Pancreas (tissue), 10 donors: ENCODE measurements at regions not wholly inside any gene's neighbourhood (a gene's known extent, or its start where the extent isn't known, plus 50 kb on each side); places are given as distances from the start of the nearest gene placed in this dataset.
"Not testable (repeated sequence)": the region's sequence is repeated elsewhere in the genome, so short reads cannot be mapped to it uniquely, and the experiment has no call there.

Experiments used
- ATAC-seq, 4 donors: fragments of 200-7000 bp; cut with Tn5 transposase; one replicate each; pipeline versions ENCODE4 v1.8.0 to v1.9.1; 2020; ENCODE audit warnings: mild to moderate bottlenecking in 4 of 4, moderate library complexity in 4 of 4
- DNase-seq, 6 donors: peaks; one replicate each; pipeline ENCODE4 v3.0.0-alpha.2; 2020
- FAIRE-seq: peaks from 2 replicates; lab custom pipeline; 2012; peaks lifted over from hg19 to GRCh38; lab: Jason Lieb, UNC
- H3K27ac ChIP-seq, 4 donors: fragments of 200-600 bp; sonication (generic); 1 replicate in 3 of 4; 2 replicates in 1 of 4; pipeline versions ENCODE4 v1.5.0 to v1.8.0; 2020
- H3K27me3 ChIP-seq, 4 donors: fragments of 200-600 bp; one replicate each; pipeline ENCODE4 v1.8.0; 2021
- H3K36me3 ChIP-seq, 3 donors: fragments of 200-600 bp; sonication (generic) in 1 of 3; one replicate each; pipeline versions ENCODE4 v1.5.0 to v1.8.0; 2020 to 2021
- H3K4me1 ChIP-seq, 3 donors: fragments of 200-600 bp; one replicate each; pipeline ENCODE4 v1.8.0; 2021
- H3K4me3 ChIP-seq, 4 donors: fragments of 200-600 bp; sonication (generic) in 2 of 4; one replicate each; pipeline versions ENCODE4 v1.5.0 to v1.8.0; 2020 to 2021
- H3K9me3 ChIP-seq, 4 donors: fragments of 200-600 bp; one replicate each; pipeline ENCODE4 v1.8.0; 2021
- WGBS, 2 donors: extraction: QIAGEN DNeasy Blood & Tissue Kit; methylation state at CpG; one replicate each; pipeline ENCODE4 v1.1.7; 2013; 5-methylcytosine and 5-hydroxymethylcytosine counted together
- intact Hi-C, 3 donors: fragments of 100-400 bp; cut with DNase I; formaldehyde crosslinking; loops; one replicate each; pipeline versions ENCODE4 v1.11.1 to v1.14.2; 2022
- TF ChIP-seq, protein P1 (sequence below), 4 donors: fragments of 200-600 bp; sonication (generic) in 3 of 4; IDR thresholded peaks; one replicate each; pipeline versions ENCODE4 v1.5.0 to v1.8.0; 2021; ENCODE audit warnings: antibody characterized with exemption in 4 of 4
- donor health status: healthy with polysubstance abuse.
- donor health status: DM: no; HTN: no; CAD: no; lungs with moderate emphysema.
- donor health status: DM: no; HTN: no; CAD: no.
- donor health status: control.
- donor health status: control.
- donor health status: Bipolar disorder and iron deficiency.
- donor health status: DM: yes; HTN: yes; CAD: no.
- donor health status: DM: no; HTN: no; CAD: no.
- donor health status: DM: no; HTN: no; CAD: no.
- donor health status: DM: yes; HTN: yes; CAD: no.

- Histone ChIP-seq H3K4me1 (no peaks in the 10 kb centered on the region), H3K9me3 (no peaks in the 10 kb centered on the region), H3K36me3 (no peaks in the 10 kb centered on the region), H3K27ac (no peak overlapping the region), H3K4me3 (no peak overlapping the region), H3K27me3 (no peaks in the 10 kb centered on the region)
- peak in 2 of 4 donors; percentile 50 to 57 for ATAC-seq
- 95% methylated on average over 3 of the region's 3 CpGs for WGBS, 2 donors
- TF ChIP-seq, protein P1, sequence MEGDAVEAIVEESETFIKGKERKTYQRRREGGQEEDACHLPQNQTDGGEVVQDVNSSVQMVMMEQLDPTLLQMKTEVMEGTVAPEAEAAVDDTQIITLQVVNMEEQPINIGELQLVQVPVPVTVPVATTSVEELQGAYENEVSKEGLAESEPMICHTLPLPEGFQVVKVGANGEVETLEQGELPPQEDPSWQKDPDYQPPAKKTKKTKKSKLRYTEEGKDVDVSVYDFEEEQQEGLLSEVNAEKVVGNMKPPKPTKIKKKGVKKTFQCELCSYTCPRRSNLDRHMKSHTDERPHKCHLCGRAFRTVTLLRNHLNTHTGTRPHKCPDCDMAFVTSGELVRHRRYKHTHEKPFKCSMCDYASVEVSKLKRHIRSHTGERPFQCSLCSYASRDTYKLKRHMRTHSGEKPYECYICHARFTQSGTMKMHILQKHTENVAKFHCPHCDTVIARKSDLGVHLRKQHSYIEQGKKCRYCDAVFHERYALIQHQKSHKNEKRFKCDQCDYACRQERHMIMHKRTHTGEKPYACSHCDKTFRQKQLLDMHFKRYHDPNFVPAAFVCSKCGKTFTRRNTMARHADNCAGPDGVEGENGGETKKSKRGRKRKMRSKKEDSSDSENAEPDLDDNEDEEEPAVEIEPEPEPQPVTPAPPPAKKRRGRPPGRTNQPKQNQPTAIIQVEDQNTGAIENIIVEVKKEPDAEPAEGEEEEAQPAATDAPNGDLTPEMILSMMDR (IDR thresholded peaks at IDR 0.05), result no peak
- FAIRE-seq, result no peak
- no peak for DNase-seq
- intact Hi-C loops, result no loop called here
Measured at GRCh38 chr15:92780843-92781242, 119.3 kb upstream of the CHD2 start.

DNA sequence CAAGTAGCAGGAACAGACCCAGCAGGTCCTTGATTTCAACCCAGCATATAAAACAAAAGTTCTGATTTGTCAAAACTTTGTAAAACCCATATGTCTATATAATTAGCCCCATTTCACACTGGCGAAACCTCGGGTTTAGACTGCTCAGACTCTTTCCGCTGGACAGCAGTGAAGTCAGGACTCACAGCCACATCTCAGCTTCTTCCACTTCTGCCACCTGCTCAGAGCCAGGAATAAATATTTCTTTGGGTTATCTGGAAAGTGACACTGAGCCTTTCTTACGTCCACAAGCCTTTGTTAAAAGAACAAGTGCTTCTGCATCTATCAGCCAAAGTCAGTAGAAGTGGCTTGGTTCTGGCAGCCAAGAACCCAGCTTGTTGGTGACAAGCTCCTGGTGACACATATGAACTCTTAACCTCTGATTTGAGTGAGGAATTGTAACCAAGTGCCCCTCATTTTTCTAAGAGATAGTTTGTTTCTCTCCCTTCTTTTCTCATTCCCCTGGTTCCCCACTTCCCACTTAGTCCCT, 118.1 kb upstream of the CHD2 start:
- DNase-seq (no peak), ATAC-seq (no peak), FAIRE-seq (no peak)
- Histone ChIP-seq H3K4me1 (no peaks in the 10 kb centered on the region), H3K27ac (no peak overlapping the region), H3K4me3 (no peak overlapping the region), H3K27me3 (no peaks in the 10 kb centered on the region), H3K9me3 (no peaks in the 10 kb centered on the region), H3K36me3 (no peaks in the 10 kb centered on the region)
- TF ChIP-seq, protein P1 (IDR thresholded peaks at IDR 0.05), result no peak
- WGBS, 2 donors, result 81 to 87% methylated on average over 4 of the region's 4 CpGs
- intact Hi-C loops, result no loop called here

DNA sequence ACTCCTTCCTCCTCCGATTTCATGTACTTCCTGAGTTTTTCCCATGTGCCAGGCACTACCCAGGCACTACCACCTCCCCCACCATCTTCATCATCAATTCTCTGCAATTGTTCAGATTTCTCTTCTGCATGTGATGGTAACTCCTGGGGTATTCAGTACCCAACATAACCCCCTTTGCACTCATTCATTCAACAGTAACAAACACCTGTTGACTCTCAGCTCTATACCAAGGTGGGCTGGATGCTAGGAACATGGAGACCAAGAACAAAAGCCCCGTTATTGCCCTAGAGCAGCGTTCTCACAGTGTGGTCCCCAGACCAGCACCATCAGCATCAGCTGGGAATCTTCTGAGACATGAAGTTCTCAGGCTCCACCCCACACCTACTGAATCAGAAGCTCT, 113.0 kb upstream of the CHD2 start:
- intact Hi-C loops, result no loop called here

GRCh38 chr15:92788196-92788595, 111.9 kb upstream of the CHD2 start:
- Histone ChIP-seq H3K27me3 (no peaks in the 10 kb centered on the region), H3K4me3 (no peak overlapping the region), H3K4me1 (no peaks in the 10 kb centered on the region), H3K27ac (no peak overlapping the region), H3K9me3 (no peaks in the 10 kb centered on the region), H3K36me3 (no peaks in the 10 kb centered on the region)
- TF ChIP-seq, protein P1 (IDR thresholded peaks at IDR 0.05), result no peak
- ATAC-seq (no peak), FAIRE-seq (no peak), DNase-seq (peak in 1 of 6 donors; percentile 9)
- WGBS, 2 donors, result 94 to 97% methylated on average over 5 of the region's 5 CpGs
- intact Hi-C loops, result no loop called here

More for the DNA sequence above, 113.0 kb upstream of the CHD2 start:
- DNase-seq (peak in 1 of 6 donors; percentile 17), ATAC-seq (no peak), FAIRE-seq (no peak)
- TF ChIP-seq, protein P1 (IDR thresholded peaks at IDR 0.05), result no peak
- H3K4me3 ChIP-seq, result no peak overlapping the region
- H3K27me3 ChIP-seq, result no peaks in the 10 kb centered on the region
- H3K4me1 ChIP-seq, result no peaks in the 10 kb centered on the region
- H3K36me3 ChIP-seq, result no peaks in the 10 kb centered on the region
- no peak overlapping the region for H3K27ac ChIP-seq
- H3K9me3 ChIP-seq, result no peaks in the 10 kb centered on the region
- 85 to 88% methylated on average over 3 of the region's 3 CpGs for WGBS, 2 donors

- 97 to 98% methylated on average over 15 of the region's 15 CpGs for WGBS, 2 donors
- H3K27me3 ChIP-seq, H3K4me3 ChIP-seq, ATAC-seq, H3K36me3 ChIP-seq, H3K9me3 ChIP-seq, FAIRE-seq, intact Hi-C loops, DNase-seq, H3K27ac ChIP-seq, H3K4me1 ChIP-seq: not testable (repeated sequence)
Measured at GRCh38 chr15:92788793-92789192, 111.3 kb upstream of the CHD2 start.
